ENCODE measurements at regions not wholly inside any gene's neighbourhood (a gene's known extent, or its start where the extent isn't known, plus 50 kb on each side); places are given as distances from the start of the nearest gene placed in this dataset.

DNA sequence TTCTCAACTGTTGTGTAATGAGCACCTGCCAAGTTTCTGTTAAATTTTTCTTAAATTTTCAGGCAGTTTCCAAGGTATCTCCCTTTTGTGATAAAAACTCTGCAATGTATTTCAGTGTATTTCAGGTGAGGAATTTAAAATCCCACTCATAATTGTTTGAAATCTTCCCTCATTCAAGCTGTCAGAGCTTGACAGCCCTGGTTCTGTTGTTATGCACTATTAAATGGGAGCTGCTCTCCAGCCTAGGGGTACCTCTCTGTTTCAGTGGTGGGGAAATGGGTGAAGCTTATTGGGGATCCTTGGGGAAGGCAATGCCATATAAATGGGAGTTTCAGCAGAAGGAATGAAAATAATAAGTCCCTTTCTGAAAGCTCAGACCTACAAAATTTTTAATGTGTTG lies 178.0 kb upstream of the TMCO5A start:
- H3K4me1 ChIP-seq, result peaks cover 0 to 5% (median 0%) of the 10 kb centered on the region in 4 donors
- no peak overlapping the region for H3K27ac ChIP-seq
- intact Hi-C loops (cut with DNase I; ENCODE audit: low total_unique reads), result no loop called here
- TF ChIP-seq POLR2A (IDR thresholded peaks at IDR 0.05) (no peak), EP300 (IDR thresholded peaks at IDR 0.05; ENCODE audit: low read depth) (no peak), POLR2AphosphoS5 (IDR thresholded peaks at IDR 0.05) (no peak)
- TF ChIP-seq, protein P1, sequence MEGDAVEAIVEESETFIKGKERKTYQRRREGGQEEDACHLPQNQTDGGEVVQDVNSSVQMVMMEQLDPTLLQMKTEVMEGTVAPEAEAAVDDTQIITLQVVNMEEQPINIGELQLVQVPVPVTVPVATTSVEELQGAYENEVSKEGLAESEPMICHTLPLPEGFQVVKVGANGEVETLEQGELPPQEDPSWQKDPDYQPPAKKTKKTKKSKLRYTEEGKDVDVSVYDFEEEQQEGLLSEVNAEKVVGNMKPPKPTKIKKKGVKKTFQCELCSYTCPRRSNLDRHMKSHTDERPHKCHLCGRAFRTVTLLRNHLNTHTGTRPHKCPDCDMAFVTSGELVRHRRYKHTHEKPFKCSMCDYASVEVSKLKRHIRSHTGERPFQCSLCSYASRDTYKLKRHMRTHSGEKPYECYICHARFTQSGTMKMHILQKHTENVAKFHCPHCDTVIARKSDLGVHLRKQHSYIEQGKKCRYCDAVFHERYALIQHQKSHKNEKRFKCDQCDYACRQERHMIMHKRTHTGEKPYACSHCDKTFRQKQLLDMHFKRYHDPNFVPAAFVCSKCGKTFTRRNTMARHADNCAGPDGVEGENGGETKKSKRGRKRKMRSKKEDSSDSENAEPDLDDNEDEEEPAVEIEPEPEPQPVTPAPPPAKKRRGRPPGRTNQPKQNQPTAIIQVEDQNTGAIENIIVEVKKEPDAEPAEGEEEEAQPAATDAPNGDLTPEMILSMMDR (IDR thresholded peaks at IDR 0.05), result no peak
- no peak overlapping the region for H3K4me3 ChIP-seq
- in situ Hi-C loops (cut with MboI; ENCODE audit: low pct_ligation_motif_present in 1 of 4, low pct_unique_long_range_greater_than_20kb in 1 of 4, low sequenced_read_pairs in 3 of 4), result no loop called here
- no peak for DNase-seq
- no peaks in the 10 kb centered on the region for H3K27me3 ChIP-seq
- no peaks in the 10 kb centered on the region for H3K9me3 ChIP-seq
- H3K36me3 ChIP-seq, result no peaks in the 10 kb centered on the region

DNA sequence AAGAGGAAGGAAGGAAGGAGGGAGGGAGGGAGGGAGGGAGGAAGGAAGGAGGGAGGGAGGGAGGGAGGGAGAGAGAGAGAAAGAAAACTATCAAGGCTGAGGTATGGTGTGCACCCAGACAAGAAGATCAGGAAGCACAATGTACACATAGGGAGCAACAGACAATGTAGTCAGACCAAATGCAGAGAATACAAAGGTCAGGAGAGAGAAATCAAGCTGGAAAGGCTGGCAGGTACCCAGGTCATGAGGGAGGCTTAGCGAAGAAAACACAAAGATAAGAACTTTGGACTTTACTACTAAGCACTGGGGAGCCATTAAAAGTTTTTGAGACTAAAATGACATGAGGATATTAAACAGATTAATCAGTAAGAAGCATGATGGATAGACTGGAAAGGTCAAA lies 176.0 kb upstream of the TMCO5A start:
- DNase-seq, result peak; percentile 56
- in situ Hi-C loops (cut with MboI; ENCODE audit: low pct_ligation_motif_present in 1 of 4, low pct_unique_long_range_greater_than_20kb in 1 of 4, low sequenced_read_pairs in 3 of 4) (no loop called here), intact Hi-C loops (cut with DNase I; ENCODE audit: low total_unique reads) (no loop called here)
- TF ChIP-seq POLR2AphosphoS5 (IDR thresholded peaks at IDR 0.05) (no peak), EP300 (IDR thresholded peaks at IDR 0.05; ENCODE audit: low read depth) (no peak), POLR2A (IDR thresholded peaks at IDR 0.05) (no peak)
- TF ChIP-seq, protein P1 (IDR thresholded peaks at IDR 0.05), result no peak
- Histone ChIP-seq H3K4me3 (no peak overlapping the region), H3K36me3 (no peaks in the 10 kb centered on the region), H3K9me3 (no peaks in the 10 kb centered on the region), H3K4me1 (peaks cover 0 to 5% (median 0%) of the 10 kb centered on the region in 4 donors), H3K27ac (no peak overlapping the region), H3K27me3 (no peaks in the 10 kb centered on the region)
- WGBS, 2 donors (ENCODE audit: low coverage in 1 of 2), result 44% methylated on average over 1 of the region's 1 CpG; no CpG with 5 or more reads in 1 of the 2 donors

DNA sequence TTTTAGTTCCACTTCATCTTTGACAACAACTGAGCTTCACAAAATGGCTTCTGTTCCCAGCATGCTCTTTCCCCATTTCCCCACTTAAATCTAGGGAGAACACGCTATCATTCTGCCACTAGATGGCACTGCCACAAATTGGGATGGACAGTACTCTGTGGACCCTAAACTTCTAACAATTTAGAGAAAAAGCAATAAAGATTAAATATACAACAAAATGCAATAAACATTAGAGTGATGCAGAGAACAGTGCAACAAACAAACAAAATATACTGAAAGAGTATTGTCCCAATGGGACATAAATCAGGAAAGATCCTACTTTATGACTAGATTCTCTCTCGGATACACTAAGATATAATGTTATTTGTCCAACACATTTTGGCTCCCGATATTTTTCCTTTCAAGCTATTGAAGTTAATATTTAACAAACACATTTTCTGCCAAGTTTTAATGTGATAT lies 169.7 kb upstream of the TMCO5A start:
- in situ Hi-C loops (cut with MboI; ENCODE audit: low pct_ligation_motif_present in 1 of 4, low pct_unique_long_range_greater_than_20kb in 1 of 4, low sequenced_read_pairs in 3 of 4) (no loop called here), intact Hi-C loops (cut with DNase I; ENCODE audit: low total_unique reads) (no loop called here)
- no peaks in the 10 kb centered on the region for H3K9me3 ChIP-seq
- peaks cover 0 to 25% (median 8%) of the 10 kb centered on the region in 4 donors for H3K4me1 ChIP-seq
- H3K36me3 ChIP-seq, result no peaks in the 10 kb centered on the region
- DNase-seq, result peak; percentile 10
- H3K4me3 ChIP-seq, result no peak overlapping the region
- no peaks in the 10 kb centered on the region for H3K27me3 ChIP-seq
- 31 to 42% methylated on average over 3 of the region's 3 CpGs for WGBS, 2 donors (ENCODE audit: low coverage in 1 of 2)
- TF ChIP-seq, protein P1 (IDR thresholded peaks at IDR 0.05), result peak; percentile 36 to 60 (median 47)
- TF ChIP-seq EP300 (IDR thresholded peaks at IDR 0.05; ENCODE audit: low read depth), result no peak
- no peak for TF ChIP-seq POLR2A (IDR thresholded peaks at IDR 0.05)
- no peak for TF ChIP-seq POLR2AphosphoS5 (IDR thresholded peaks at IDR 0.05)
- H3K27ac ChIP-seq, result no peak overlapping the region

DNA sequence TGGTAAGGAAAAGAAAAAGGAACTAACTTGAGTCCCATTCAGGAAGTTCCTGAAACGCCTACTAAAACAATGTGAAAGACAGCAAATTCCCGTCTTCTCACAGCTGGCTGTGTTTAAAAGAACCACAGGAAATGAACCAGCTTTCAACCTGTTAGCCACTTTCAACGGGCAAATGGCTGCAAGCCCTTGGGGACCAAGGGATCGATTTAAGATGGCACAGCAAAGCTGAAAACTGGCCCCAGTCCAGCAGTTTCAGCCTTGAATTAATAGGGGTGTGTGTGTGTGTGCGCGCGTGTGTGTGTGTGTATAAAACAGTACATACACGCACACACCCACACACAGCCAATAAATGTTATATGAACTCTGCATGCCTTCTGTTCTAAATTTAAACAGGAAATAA lies 168.7 kb upstream of the TMCO5A start:
- Histone ChIP-seq H3K4me3 (peak overlapping the region in 1 of 4 donors; percentile 14), H3K36me3 (no peaks in the 10 kb centered on the region), H3K9me3 (no peaks in the 10 kb centered on the region), H3K27ac (peak overlapping the region in 1 of 4 donors; percentile 31), H3K27me3 (no peaks in the 10 kb centered on the region), H3K4me1 (peaks cover 0 to 25% (median 8%) of the 10 kb centered on the region in 4 donors)
- no peak for TF ChIP-seq EP300 (IDR thresholded peaks at IDR 0.05; ENCODE audit: low read depth)
- TF ChIP-seq POLR2A (IDR thresholded peaks at IDR 0.05), result no peak
- TF ChIP-seq, protein P1 (IDR thresholded peaks at IDR 0.05), result no peak
- TF ChIP-seq POLR2AphosphoS5 (IDR thresholded peaks at IDR 0.05), result no peak
- intact Hi-C loops (cut with DNase I; ENCODE audit: low total_unique reads), result no loop called here
- 23 to 24% methylated on average over 7 to 8 of the region's 8 CpGs for WGBS, 2 donors (ENCODE audit: low coverage in 1 of 2)
- in situ Hi-C loops (cut with MboI; ENCODE audit: low pct_ligation_motif_present in 1 of 4, low pct_unique_long_range_greater_than_20kb in 1 of 4, low sequenced_read_pairs in 3 of 4), result no loop called here
- peak; percentile 35 for DNase-seq
